Stimulated activated CD4-positive, alpha-beta T cell treated with anti-CD3 and anti-CD28 coated beads, Interleukin-12 subunit alpha, Interleukin-12 subunit beta, amount 100 ng/mL, for 48 hours (primary cell): ENCODE measurements at regions not wholly inside any gene's neighbourhood (a gene's known extent, or its start where the extent isn't known, plus 50 kb on each side); places are given as distances from the start of the nearest gene placed in this dataset.

ENCODE experiments used
- DNase-seq, 3 donors: peaks; one replicate each; pipeline ENCODE4 v3.0.0-alpha.2; 2020; ENCODE audit warnings: low read depth in 2 of 3, low spot score in 1 of 3

- no peak for DNase-seq
Observed at GRCh38 chr5:88370824-88371223, 102.2 kb upstream of the TMEM161B start.

- DNase-seq = no peak
Observed at GRCh38 chr5:88368201-88368600, 99.6 kb upstream of the TMEM161B start.

GRCh38 chr5:88364991-88365390, 96.3 kb upstream of the TMEM161B start:
- DNase-seq = no peak

- no peak for DNase-seq
Observed at GRCh38 chr5:88355490-88356050, 86.9 kb upstream of the TMEM161B start.

- no peak for DNase-seq
Observed at GRCh38 chr5:88325868-88326267, 57.2 kb upstream of the TMEM161B start.

GRCh38 chr5:88322785-88323184, 54.1 kb upstream of the TMEM161B start:
- DNase-seq = no peak
